HEK293 (cell line): ENCODE measurements at regions not wholly inside any gene's neighbourhood (a gene's known extent, or its start where the extent isn't known, plus 50 kb on each side); places are given as distances from the start of the nearest gene placed in this dataset.
A peak's percentile ranks its signal among the peaks of the same experiment; 100 is the strongest.

Source experiments
- CTCF ChIA-PET: fragments of 350-600 bp; formaldehyde crosslinking; extraction: SDS; loops from one replicate; lab custom pipeline; 2021; ENCODE audit warnings: antibody characterized with exemption; lab: Yijun Ruan, JAX
- POLR2A ChIA-PET: fragments of 300-600 bp; formaldehyde crosslinking; extraction: SDS; loops from one replicate; lab custom pipeline; 2020; ENCODE audit warnings: antibody characterized with exemption, inconsistent platforms; lab: Yijun Ruan, JAX
- H3K27ac ChIP-seq: fragments of 200-500 bp; sonication (Bioruptor generic); 2 replicates; pipeline ENCODE4 v1.5.1; 2014; ENCODE audit warnings: low read depth, low read length, control low read depth, inconsistent platforms; ENCODE audit errors: extremely low read depth
- H3K36me3 ChIP-seq, 2 experiments: fragments of 200-500 bp in 1 of 2; sonication (Bioruptor generic) in 1 of 2; 1 replicate in 1 of 2; 2 replicates in 1 of 2; pipeline ENCODE4 v1.5.1; 2014 to 2017; ENCODE audit warnings: inconsistent platforms in 2 of 2, low read length in 2 of 2; ENCODE audit not compliant: control insufficient read depth in 2 of 2, insufficient read depth in 1 of 2
- H3K4me1 ChIP-seq: fragments of 200-500 bp; sonication (Bioruptor generic); 2 replicates; pipeline ENCODE4 v1.5.1; 2014; ENCODE audit warnings: mild to moderate bottlenecking, low read length, inconsistent platforms; ENCODE audit not compliant: control insufficient read depth, insufficient read depth
- H3K4me3 ChIP-seq: 2 replicates; pipeline ENCODE4 v1.5.1; 2011; ENCODE audit warnings: low read depth, mild to moderate bottlenecking, control low read depth, low read length, moderate library complexity
- H3K9me3 ChIP-seq: fragments of 200-500 bp; sonication (Bioruptor generic); 2 replicates; pipeline ENCODE4 v1.5.1; 2014; ENCODE audit warnings: low read depth, low read length, inconsistent platforms; ENCODE audit not compliant: control insufficient read depth, insufficient read depth
- EGR2 ChIP-seq: fragments of 450-650 bp; formaldehyde crosslinking; IDR thresholded peaks from 2 replicates; pipeline ENCODE4 v1.5.1; 2016; ENCODE audit warnings: low read depth, missing biosample characterization, missing genetic modification characterization
- GLIS1 ChIP-seq: fragments of 450-650 bp; formaldehyde crosslinking; IDR thresholded peaks from 2 replicates; pipeline ENCODE4 v1.5.1; 2016; ENCODE audit warnings: missing biosample characterization, missing genetic modification characterization
- HOXD13 ChIP-seq: sonication (generic); formaldehyde crosslinking; IDR thresholded peaks from 2 replicates; pipeline ENCODE4 v1.8.0; 2022; ENCODE audit warnings: missing genetic modification reagents, borderline replicate concordance
- OVOL3 ChIP-seq: fragments of 450-650 bp; formaldehyde crosslinking; IDR thresholded peaks from 2 replicates; pipeline ENCODE4 v1.5.1; 2016; ENCODE audit warnings: missing biosample characterization, missing genetic modification characterization
- SP3 ChIP-seq: fragments of 450-650 bp; formaldehyde crosslinking; IDR thresholded peaks from 2 replicates; pipeline ENCODE4 v1.5.1; 2016; ENCODE audit warnings: missing biosample characterization, missing genetic modification characterization
- TRIM28 ChIP-seq: IDR thresholded peaks from 2 replicates; pipeline ENCODE4 v1.6.1; 2011; ENCODE audit warnings: low read length, control low read depth, borderline replicate concordance
- ZFP41 ChIP-seq: fragments of 450-650 bp; formaldehyde crosslinking; IDR thresholded peaks from 2 replicates; pipeline ENCODE4 v1.5.1; 2016; ENCODE audit warnings: missing biosample characterization, missing genetic modification characterization, borderline replicate concordance
- ZNF138 ChIP-seq: fragments of 450-650 bp; formaldehyde crosslinking; IDR thresholded peaks from 2 replicates; pipeline ENCODE4 v1.5.1; 2016; ENCODE audit warnings: missing biosample characterization, missing genetic modification characterization, borderline replicate concordance
- ZNF140 ChIP-seq: fragments of 450-650 bp; formaldehyde crosslinking; IDR thresholded peaks from 2 replicates; pipeline ENCODE4 v1.5.1; 2016; ENCODE audit warnings: missing biosample characterization, missing genetic modification characterization
- ZNF221 ChIP-seq: fragments of 450-650 bp; formaldehyde crosslinking; IDR thresholded peaks from 2 replicates; pipeline ENCODE4 v1.5.1; 2017; ENCODE audit warnings: missing biosample characterization, missing genetic modification characterization, borderline replicate concordance
- ZNF26 ChIP-seq: fragments of 450-650 bp; formaldehyde crosslinking; IDR thresholded peaks from 2 replicates; pipeline ENCODE4 v1.5.1; 2016; ENCODE audit warnings: missing biosample characterization, missing genetic modification characterization
- ZNF350 ChIP-seq: fragments of 450-650 bp; formaldehyde crosslinking; IDR thresholded peaks from 2 replicates; pipeline ENCODE4 v1.5.0; 2017; ENCODE audit warnings: missing biosample characterization, mild to moderate bottlenecking, missing genetic modification characterization
- ZNF514 ChIP-seq: fragments of 450-650 bp; formaldehyde crosslinking; IDR thresholded peaks from 2 replicates; pipeline ENCODE4 v1.5.1; 2016; ENCODE audit warnings: missing biosample characterization, missing genetic modification characterization
- ZNF585B ChIP-seq: fragments of 450-650 bp; formaldehyde crosslinking; IDR thresholded peaks from 2 replicates; pipeline ENCODE4 v1.5.1; 2016; ENCODE audit warnings: missing biosample characterization, missing genetic modification characterization
- ZNF624 ChIP-seq: fragments of 450-650 bp; formaldehyde crosslinking; IDR thresholded peaks from 2 replicates; pipeline ENCODE4 v1.5.1; 2017; ENCODE audit warnings: missing biosample characterization, missing genetic modification characterization
- ZNF701 ChIP-seq: fragments of 450-650 bp; formaldehyde crosslinking; IDR thresholded peaks from 2 replicates; pipeline ENCODE4 v1.5.1; 2016; ENCODE audit warnings: missing biosample characterization, missing genetic modification characterization
- ZNF768 ChIP-seq: fragments of 450-650 bp; formaldehyde crosslinking; IDR thresholded peaks from 2 replicates; pipeline ENCODE4 v1.5.1; 2018; ENCODE audit warnings: missing biosample characterization, mild to moderate bottlenecking, missing genetic modification characterization
- ZNF777 ChIP-seq: fragments of 450-650 bp; formaldehyde crosslinking; IDR thresholded peaks from 2 replicates; pipeline ENCODE4 v1.5.1; 2017; ENCODE audit warnings: missing biosample characterization, missing genetic modification characterization, borderline replicate concordance
- ZSCAN18 ChIP-seq: fragments of 450-650 bp; formaldehyde crosslinking; IDR thresholded peaks from 2 replicates; pipeline ENCODE4 v1.5.1; 2016; ENCODE audit warnings: missing biosample characterization, missing genetic modification characterization

- H3K4me1 ChIP-seq: 0 out of 2 replicates have a peak, but pooled peaks cover 5% of the 10 kb centered on the region
- ChIA-PET POLR2A (no interaction called here), CTCF (no interaction called here)
- H3K9me3 ChIP-seq: no peaks in the 10 kb centered on the region
- TF ChIP-seq GLIS1 (tag by site-specific recombination) (peak; percentile 9; the same call in 1 of the 2 replicates), ZNF777 (tag by site-specific recombination) (no peak), ZNF624 (no peak)
- H3K27ac ChIP-seq: no peak overlapping the region
- no peaks in the 10 kb centered on the region for H3K36me3 ChIP-seq
- H3K4me3 ChIP-seq: no peak overlapping the region
These were observed 116.3 kb downstream of the FEM1C start for GRCh38 chr5:115428248-115428647.

GRCh38 chr5:115424446-115424845 lies 120.1 kb downstream of the FEM1C start:
- Histone ChIP-seq H3K9me3 (no peaks in the 10 kb centered on the region), H3K4me3 (no peak overlapping the region), H3K36me3 (no peaks in the 10 kb centered on the region), H3K4me1 (0 out of 2 replicates have a peak, but pooled peaks cover 2% of the 10 kb centered on the region), H3K27ac (no peak overlapping the region)
- ChIA-PET CTCF (no interaction called here), POLR2A (no interaction called here)
- TF ChIP-seq SP3 (tag by site-specific recombination): no peak
- TF ChIP-seq HOXD13: no peak
- TF ChIP-seq ZNF585B (tag by site-specific recombination): no peak
- no peak for TF ChIP-seq ZNF350 (tag by site-specific recombination)

- Histone ChIP-seq H3K4me3 (no peak overlapping the region), H3K4me1 (0 out of 2 replicates have a peak, but pooled peaks cover 2% of the 10 kb centered on the region), H3K9me3 (no peaks in the 10 kb centered on the region), H3K27ac (no peak overlapping the region), H3K36me3 (no peaks in the 10 kb centered on the region)
- TF ChIP-seq ZNF768 (no peak), ZNF701 (tag by site-specific recombination) (no peak), OVOL3 (tag by site-specific recombination) (no peak), ZNF138 (tag by site-specific recombination) (no peak), ZNF221 (no peak), ZNF140 (tag by site-specific recombination) (no peak)
- ChIA-PET POLR2A (no interaction called here), CTCF (interaction anchor here (0.7 kb wide), 1 partner anchor 1062 kb away, joined by 3 read pairs; no protein-coding TSS in a partner anchor)
These were observed 120.5 kb downstream of the FEM1C start for GRCh38 chr5:115424030-115424429.

- POLR2A ChIA-PET: no interaction called here
- no peaks in the 10 kb centered on the region for H3K36me3 ChIP-seq
- TF ChIP-seq ZNF26 (tag by site-specific recombination) (no peak), ZNF514 (tag by site-specific recombination) (no peak), TRIM28 (no peak), EGR2 (tag by site-specific recombination) (no peak), ZFP41 (tag by site-specific recombination) (no peak), ZSCAN18 (no peak)
- H3K4me1 ChIP-seq: 0 out of 2 replicates have a peak, but pooled peaks cover 2% of the 10 kb centered on the region
- CTCF ChIA-PET: interaction anchor here (0.7 kb wide), 1 partner anchor 1062 kb away, joined by 3 read pairs; no protein-coding TSS in a partner anchor
- H3K9me3 ChIP-seq: no peaks in the 10 kb centered on the region
- H3K27ac ChIP-seq: no peak overlapping the region
- no peak overlapping the region for H3K4me3 ChIP-seq
These were observed 121.0 kb downstream of the FEM1C start for GRCh38 chr5:115423541-115423940.
